ES-I3 (cell line): ENCODE measurements at regions not wholly inside any gene's neighbourhood (a gene's known extent, or its start where the extent isn't known, plus 50 kb on each side); places are given as distances from the start of the nearest gene placed in this dataset.

Source experiments
- H3K36me3 ChIP-seq: 2 replicates; pipeline ENCODE4 v1.6.1; 2013; ENCODE audit warnings: mild to moderate bottlenecking, low read length, control low read depth, moderate library complexity; ENCODE audit not compliant: insufficient read depth
- H3K4me1 ChIP-seq: 2 replicates; pipeline ENCODE4 v1.6.1; 2013; ENCODE audit warnings: mild to moderate bottlenecking, control low read depth, low read length; ENCODE audit not compliant: insufficient read depth
- H3K9ac ChIP-seq: 2 replicates; pipeline ENCODE4 v1.6.1; 2013; ENCODE audit warnings: low read depth, mild to moderate bottlenecking, low read length, moderate library complexity
- H3K9me3 ChIP-seq: 2 replicates; pipeline ENCODE4 v1.6.1; 2013; ENCODE audit warnings: mild to moderate bottlenecking, low read length, moderate library complexity; ENCODE audit not compliant: control insufficient read depth, insufficient read depth

DNA sequence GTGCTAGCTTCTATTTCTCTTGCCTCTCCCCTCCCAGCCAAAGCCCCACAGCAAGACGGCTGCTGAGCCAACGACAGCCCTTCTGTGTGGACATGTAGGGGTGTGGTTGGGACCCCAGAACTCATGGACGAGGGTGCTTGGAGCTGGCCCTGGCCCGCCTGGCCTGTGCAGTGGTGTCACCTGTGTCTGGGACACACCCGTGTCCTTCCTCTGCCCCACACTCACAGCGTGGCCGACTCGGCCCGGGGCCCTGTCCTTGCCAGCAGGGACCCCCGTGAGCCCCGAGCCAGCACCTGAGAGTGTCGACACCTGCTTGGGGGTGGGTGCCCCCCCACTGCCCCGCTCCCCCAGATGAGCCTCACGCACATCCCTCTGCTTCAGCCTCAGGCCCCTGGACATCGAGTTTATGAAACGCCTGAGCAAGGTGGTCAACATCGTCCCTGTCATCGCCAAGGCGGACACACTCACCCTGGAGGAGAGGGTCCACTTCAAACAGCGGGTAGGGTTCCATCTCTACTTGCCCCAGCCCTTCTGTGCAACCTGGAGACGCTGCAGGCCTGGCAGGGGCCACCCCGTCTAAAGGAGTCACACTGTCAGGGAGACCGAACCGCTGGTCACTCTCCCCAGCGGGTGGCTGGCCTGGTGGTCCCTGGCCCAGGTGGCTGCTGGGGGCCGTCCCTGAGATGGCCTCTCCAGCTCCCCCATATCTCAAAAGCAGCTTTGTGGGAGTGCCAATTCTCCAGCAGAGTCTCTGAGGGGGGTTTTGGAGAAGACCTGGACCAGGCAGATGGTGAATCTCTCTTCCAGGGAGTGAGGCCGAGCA is 349.8 kb downstream of the SEC14L1 start:
- Histone ChIP-seq H3K9me3 (no peaks in the 10 kb centered on the region), H3K36me3 (peaks cover 56% of the 10 kb centered on the region), H3K9ac (no peak overlapping the region), H3K4me1 (no peaks in the 10 kb centered on the region)

DNA sequence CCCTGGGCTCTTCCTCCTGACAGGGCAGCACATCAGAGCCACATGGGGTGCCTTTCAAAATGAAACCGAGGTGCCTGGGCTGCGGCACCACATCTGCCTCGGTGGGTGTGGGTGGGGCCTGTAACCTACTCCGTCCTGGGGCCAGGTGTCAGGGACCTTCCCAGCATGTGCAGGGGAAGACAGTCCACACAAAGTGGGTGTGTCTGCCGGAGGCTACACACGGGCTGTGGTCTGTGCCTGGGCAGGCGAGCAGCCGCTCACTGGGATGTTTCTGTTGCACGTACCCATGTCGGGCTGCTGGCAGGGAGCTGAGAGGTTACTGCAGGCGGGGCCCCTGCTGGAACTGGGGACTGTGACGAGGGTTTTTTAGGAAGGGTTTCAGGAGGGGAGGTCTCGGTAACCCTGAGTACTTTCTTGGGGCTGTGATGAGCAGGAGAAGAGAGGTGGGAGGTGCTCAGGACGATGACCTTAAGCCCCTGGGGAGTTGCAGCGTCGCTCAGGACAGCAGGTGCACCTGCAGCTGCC is 351.2 kb downstream of the SEC14L1 start:
- Histone ChIP-seq H3K4me1 (no peaks in the 10 kb centered on the region), H3K36me3 (peaks cover 57% of the 10 kb centered on the region), H3K9ac (no peak overlapping the region), H3K9me3 (no peaks in the 10 kb centered on the region)

DNA sequence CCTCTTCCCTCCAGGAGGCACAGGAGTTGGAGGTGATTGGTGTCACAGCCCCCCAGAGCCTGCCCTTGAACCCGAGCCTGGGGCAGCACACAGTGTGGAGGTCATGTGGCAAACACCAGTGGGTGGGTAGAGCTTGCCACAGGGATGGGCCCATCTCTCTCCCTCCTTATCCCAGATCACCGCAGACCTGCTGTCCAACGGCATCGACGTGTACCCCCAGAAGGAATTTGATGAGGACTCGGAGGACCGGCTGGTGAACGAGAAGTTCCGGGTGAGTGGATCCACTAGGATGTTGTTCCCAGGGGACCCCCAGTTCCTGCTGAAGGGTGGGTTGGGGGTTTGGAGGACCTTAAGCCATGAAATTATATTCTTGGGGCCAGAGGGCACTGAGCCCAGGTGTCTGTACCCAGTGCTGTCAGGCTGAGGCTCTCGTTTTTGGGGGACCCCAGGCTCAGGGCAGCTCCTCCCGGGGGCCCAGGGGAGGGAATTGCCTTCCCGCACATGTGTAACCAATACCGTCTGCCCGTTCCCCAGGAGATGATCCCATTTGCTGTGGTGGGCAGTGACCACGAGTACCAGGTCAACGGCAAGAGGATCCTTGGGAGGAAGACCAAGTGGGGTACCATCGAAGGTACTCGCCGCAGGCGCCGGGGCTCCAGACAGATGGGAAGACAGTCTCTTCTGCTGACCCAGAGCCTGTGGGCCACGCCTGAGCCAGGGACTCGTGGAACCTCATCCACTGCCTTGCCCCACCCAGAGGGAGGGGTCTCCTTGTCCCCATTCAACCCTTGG is 351.9 kb downstream of the SEC14L1 start:
- H3K9ac ChIP-seq, result no peak overlapping the region
- H3K9me3 ChIP-seq, result no peaks in the 10 kb centered on the region
- peaks cover 56% of the 10 kb centered on the region for H3K36me3 ChIP-seq
- no peaks in the 10 kb centered on the region for H3K4me1 ChIP-seq

DNA sequence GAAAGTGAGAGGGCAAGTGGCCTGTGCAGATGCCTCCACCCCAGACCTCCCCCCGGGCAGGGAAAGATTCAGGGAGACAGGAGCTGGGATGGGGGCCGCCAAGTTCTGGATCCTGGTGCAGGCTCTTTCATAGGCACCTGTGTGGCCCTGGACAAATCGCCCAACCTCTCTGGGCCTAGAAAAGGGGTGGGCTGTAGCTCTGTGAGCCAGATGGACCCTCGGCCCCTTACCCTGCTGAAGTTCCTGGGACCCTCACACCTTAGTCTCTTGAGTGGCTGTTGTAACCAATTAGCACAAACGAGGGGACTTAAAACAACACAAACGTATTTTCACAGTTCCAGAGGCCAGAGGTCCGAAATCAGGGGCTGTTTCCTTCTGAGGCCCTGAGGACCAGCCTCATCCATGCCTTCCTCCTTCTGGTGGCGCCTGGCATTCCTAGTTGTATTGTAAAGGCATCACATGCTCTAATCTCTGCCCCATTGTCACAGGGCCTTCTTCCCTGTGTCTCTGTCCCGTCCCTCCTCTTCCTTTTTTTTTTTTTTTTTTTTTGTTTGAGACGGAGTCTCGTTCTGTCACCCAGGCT is 352.6 kb downstream of the SEC14L1 start:
- peaks cover 51% of the 10 kb centered on the region for H3K36me3 ChIP-seq
- no peaks in the 10 kb centered on the region for H3K9me3 ChIP-seq
- no peak overlapping the region for H3K9ac ChIP-seq
- no peaks in the 10 kb centered on the region for H3K4me1 ChIP-seq

DNA sequence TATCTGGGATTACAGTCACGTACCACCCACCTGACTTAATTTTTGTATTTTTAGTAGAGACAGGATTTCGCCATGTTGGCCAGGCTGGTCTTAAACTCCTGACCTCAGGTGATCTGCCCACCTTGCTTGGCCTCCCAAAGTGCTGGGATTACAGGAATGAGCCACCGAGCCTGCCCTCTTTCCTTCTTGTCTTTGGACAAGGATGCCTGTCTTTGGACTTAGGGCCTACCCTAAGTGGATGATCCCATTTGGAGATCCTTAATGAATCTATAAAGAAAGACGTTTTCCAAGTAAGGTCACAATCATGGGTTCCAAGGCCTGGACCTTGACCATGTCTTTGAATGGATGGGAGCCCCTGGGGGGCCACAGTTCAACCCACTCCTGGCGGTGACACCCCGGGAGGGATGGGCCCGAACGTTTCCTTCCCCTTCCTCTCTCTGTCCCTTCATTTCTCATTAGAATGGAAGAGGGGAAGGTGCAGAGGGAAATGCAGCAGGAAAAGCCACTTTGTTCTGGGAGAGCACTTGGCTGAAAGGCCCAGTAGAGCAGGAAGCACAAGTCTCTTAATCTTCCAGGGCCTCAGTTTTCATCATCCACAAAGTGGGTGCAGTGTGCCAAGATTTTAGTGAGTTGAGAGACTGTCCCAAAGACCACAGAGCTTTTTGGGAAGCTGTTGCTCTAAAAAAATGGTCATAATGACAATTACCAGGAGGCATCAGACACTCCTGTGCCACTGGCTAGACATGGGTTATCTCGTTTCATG is 353.3 kb downstream of the SEC14L1 start:
- Histone ChIP-seq H3K36me3 (peaks cover 44% of the 10 kb centered on the region), H3K4me1 (no peaks in the 10 kb centered on the region), H3K9ac (no peak overlapping the region), H3K9me3 (no peaks in the 10 kb centered on the region)

DNA sequence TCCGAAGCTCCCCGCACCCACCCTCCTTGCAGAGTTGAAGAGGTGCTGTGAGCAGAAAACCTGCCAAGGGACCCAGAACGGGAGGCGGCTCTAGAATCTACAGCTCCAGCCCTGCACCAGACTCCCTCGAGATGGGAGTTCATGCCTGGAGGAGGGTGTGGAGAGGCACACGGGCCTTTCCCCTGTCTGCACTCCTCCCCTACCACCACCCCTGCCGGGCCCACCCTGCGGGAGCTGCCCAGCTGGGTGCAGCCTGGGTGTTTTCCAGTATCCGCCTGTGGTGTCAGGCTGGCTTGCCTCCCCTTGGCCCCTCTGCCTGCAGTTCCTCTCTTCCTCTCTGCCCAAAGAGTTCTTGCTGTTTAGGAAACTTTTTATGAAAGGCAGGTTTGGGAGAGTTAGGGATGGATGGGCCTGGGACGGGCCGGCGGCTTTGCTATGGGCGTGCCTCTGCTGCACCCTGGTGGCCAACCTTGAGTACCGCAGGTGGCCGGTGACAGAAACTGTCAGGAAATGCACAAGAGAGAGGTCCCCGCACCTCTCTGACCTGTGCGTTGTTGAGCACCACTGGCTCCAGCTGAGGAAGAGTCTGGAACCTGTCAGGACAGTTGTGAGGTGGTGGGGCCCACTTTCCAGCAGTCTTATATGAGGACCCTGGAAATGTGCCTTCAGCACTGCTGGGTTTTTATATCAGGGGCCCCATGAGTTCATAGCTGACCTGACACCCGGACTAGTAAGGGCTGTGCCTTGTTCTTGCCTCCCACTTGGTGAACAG is 354.1 kb downstream of the SEC14L1 start:
- Histone ChIP-seq H3K36me3 (peaks cover 37% of the 10 kb centered on the region), H3K9ac (no peak overlapping the region), H3K4me1 (no peaks in the 10 kb centered on the region), H3K9me3 (no peaks in the 10 kb centered on the region)

DNA sequence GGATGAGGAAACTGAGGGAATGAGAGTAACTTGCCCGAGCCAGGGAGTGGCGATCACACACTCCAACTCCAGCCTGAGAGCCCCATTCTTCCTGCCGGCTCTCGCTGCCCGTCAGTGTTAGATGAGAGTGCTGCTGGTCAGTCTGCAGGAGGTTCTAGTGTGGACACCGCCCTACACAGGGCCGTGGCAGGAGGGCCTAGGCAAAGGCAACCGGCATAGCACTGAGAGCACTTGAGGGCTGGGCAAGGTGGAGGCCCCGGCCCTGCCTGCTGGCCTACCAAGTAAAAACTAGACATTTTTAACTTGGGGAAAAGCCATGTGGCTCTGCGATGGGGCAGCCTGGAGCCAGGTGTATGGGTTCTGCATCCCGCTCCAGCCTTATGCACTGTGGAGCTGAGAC is 354.8 kb downstream of the SEC14L1 start:
- Histone ChIP-seq H3K9me3 (no peaks in the 10 kb centered on the region), H3K4me1 (no peaks in the 10 kb centered on the region), H3K36me3 (peaks cover 41% of the 10 kb centered on the region), H3K9ac (no peak overlapping the region)

DNA sequence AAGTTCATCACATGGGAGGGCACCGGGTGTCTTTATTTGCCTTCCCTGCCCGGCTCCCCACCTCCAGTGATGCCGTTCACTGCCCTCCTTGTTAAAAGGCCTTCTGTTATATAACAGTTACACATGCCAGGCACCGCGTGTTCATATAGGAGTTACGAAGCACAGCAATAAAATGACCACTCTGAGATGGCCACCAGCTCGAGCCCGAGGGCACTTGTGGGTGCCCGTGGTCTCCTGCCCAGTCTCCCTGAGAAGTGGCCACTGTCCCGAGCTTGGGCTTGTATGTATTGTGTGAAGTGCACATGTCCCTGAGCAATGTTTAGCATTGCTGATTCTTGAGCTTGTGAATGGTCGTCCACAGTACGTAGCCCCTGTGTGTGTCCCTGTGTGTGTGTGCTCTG is 355.6 kb downstream of the SEC14L1 start:
- H3K9me3 ChIP-seq, result no peaks in the 10 kb centered on the region
- H3K36me3 ChIP-seq, result peaks cover 37% of the 10 kb centered on the region
- H3K9ac ChIP-seq, result no peak overlapping the region
- no peaks in the 10 kb centered on the region for H3K4me1 ChIP-seq

DNA sequence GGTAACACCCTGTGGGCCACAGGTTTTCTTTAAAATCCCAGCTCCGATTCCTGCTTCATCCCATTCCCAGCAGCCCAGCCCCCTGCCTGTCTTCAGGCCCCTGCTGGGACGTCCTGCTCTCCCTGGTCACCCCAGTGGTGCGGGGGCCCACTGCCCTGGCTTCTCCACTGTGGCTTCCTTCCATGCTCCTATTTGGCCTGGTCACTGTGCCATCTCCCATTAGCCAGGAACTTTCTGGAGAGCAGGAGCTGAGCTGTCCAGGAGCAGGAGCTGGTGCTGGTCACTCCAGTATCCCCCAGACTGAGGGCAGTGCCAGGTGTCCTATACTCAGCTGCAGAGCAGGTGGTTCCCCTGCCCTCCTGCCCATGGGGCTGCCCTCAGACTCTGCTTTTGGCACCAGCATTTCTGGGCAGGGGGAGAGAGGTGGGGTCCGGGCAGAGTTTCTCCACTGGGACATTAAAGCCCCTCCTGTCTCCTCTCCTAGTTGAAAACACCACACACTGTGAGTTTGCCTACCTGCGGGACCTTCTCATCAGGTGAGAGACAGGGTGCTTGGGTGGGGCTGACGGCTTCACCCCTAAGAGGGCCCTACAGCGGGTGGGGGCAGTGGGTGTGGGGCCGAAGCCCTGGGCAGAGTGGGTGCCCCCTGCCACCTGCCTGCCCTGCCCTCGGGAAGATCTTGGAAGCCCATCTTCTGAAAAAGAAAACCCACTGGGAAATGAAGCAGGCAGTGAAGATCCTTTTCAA is 356.2 kb downstream of the SEC14L1 start:
- H3K9ac ChIP-seq, result no peak overlapping the region
- H3K9me3 ChIP-seq, result no peaks in the 10 kb centered on the region
- no peaks in the 10 kb centered on the region for H3K4me1 ChIP-seq
- H3K36me3 ChIP-seq, result peaks cover 33% of the 10 kb centered on the region

DNA sequence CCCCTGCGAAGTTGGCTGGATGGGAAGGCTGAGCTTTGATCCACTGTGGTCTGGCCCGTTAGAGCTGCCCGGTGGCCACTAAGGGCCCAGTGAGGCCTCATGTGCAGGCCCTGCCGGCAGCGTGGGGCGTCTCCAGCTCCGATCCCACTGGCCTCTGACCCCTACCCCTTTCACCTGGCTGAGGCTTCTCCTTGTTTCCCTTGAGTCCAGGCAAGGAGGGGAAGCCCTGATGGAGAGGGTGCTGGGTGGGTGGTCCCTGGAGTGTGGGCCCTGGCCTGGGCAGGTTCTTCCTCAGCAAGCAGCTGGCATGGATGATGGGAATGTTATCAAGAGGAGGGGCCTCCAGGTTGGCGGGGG is 356.8 kb downstream of the SEC14L1 start:
- H3K36me3 ChIP-seq, result peaks cover 29% of the 10 kb centered on the region
- no peaks in the 10 kb centered on the region for H3K9me3 ChIP-seq
- H3K4me1 ChIP-seq, result no peaks in the 10 kb centered on the region
- no peak overlapping the region for H3K9ac ChIP-seq

DNA sequence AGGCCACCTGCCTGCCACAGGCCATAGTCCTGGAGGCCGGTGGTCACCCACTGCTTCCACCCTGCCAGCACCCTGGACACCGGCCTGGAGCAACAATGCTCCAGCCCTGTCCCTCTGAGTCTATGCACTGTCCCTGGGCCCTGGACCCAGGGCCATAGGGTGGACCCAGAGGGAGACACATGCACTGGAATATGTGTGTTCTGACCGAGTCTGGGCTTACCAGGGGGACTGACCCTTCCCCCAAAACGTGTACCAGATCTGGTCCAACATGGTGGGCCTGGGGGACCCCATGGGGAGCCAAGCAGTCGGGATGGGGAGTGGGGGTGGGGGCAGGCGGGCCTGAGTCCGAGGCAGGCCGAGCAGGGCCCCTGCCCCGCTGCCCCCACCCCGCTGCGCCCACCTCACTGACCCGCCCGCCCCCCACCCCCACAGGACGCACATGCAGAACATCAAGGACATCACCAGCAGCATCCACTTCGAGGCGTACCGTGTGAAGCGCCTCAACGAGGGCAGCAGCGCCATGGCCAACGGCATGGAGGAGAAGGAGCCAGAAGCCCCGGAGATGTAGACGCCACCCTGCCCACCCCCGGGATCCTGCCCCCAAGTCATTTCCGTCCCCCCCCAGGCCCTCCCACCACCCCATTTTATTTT is 357.4 kb downstream of the SEC14L1 start:
- H3K9me3 ChIP-seq, result no peaks in the 10 kb centered on the region
- H3K9ac ChIP-seq, result no peak overlapping the region
- peaks cover 25% of the 10 kb centered on the region for H3K36me3 ChIP-seq
- H3K4me1 ChIP-seq, result no peaks in the 10 kb centered on the region

DNA sequence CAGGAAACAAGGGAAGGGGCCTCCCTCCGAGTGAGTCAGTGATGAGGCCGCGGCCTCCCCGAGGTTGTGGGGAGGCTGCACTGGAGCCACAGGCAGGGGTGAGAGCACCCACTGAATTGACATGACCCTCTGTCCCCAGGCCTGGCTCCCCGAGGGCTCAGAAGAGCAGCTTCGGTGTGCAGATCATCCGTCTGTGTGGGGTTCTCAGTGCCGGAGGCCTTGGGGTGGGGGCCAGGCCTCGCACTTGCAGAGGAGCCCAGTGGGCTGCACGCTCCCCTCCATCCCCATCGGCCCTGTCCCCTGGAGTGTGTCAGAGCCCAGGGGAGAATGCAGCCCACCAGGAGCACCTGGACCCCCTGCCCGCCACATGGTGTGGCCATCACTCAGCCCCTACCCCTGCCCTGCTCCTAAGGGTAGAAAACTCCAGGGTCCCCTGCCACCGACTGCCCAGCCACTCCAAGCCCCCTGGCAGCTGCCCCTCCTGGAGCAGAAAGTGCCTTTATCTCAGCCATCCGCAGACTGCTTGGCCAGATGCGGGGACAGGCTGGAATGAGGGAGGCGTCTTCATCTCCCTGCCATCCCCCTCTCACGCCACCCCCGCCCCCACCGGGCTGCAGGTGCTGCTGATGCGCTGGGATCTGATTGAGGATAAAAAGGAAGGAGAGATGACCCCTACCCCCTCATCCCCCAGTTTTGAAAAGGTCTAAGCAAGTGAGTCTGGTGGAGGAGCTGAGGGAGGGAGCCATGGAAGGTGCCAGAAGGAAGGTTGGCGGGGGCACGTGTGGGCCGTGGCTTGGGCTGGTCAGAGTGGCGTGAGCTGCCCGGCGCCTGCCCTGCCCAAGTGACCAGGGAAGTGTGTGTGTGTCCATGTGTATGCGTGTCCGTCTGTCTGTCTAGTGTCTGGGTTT is 358.3 kb downstream of the SEC14L1 start:
- no peaks in the 10 kb centered on the region for H3K9me3 ChIP-seq
- H3K9ac ChIP-seq, result no peak overlapping the region
- H3K4me1 ChIP-seq, result peaks cover 3% of the 10 kb centered on the region; the same call in 1 of the 2 replicates
- peaks cover 22% of the 10 kb centered on the region for H3K36me3 ChIP-seq
